HS-5 (cell line): ENCODE measurements at regions not wholly inside any gene's neighbourhood (a gene's known extent, or its start where the extent isn't known, plus 50 kb on each side); places are given as distances from the start of the nearest gene placed in this dataset.
"Not testable (repeated sequence)": the region's sequence is repeated elsewhere in the genome, so short reads cannot be mapped to it uniquely, and the experiment has no call there.

ENCODE experiments used
- DNase-seq: peaks from one replicate; pipeline ENCODE4 v3.0.0-alpha.2; 2012; ENCODE audit warnings: low read depth

DNA sequence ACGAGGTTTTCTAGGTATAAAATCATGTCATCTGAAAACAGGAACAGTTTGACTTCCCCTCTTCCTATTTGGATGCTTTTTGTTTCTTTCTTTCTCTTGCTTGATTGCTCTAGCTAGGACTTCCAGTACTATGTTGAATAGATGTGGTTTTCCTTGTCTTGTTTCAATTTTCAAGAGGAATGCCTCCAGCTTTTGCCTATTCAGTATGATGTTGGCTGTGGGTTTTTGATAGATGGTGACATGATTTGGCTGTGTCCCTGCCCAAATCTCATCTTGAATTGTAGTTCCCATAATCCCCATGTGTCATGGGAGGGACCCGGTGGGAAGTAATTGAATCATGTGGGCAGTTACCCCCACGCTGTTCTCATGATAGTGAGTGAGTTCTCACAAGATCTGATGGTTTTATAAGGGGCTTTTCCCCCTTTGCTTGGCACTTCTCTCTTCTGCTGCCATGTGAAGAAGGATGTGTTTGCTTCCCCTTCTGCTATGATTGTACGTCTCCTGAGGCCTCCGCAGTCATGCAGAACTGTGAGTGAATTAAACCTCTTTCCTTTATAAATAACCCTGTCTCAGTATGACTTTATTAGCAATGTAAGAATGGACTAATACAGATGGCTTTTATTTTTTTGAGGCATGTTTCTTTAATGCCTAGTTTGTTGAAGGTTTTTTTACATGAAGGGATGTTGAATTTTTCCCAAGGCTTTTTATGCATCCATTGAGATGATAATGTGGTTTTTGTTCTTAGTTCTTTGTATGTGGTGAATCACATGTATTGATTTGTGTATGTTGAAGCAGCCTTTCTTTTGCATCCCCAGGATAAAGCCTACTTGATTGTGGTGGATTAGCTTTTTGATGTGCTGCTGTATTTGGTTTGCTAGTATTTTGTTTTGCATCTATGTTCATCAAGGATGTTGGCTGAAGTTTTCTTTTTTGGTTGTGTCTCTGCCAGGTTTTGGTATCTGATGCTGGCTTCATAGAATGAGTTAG, 239.1 kb downstream of the THBS2 start:
- no peak for DNase-seq

- DNase-seq = no peak
Observed at GRCh38 chr6:169009628-169010027, 244.0 kb downstream of the THBS2 start.

DNA sequence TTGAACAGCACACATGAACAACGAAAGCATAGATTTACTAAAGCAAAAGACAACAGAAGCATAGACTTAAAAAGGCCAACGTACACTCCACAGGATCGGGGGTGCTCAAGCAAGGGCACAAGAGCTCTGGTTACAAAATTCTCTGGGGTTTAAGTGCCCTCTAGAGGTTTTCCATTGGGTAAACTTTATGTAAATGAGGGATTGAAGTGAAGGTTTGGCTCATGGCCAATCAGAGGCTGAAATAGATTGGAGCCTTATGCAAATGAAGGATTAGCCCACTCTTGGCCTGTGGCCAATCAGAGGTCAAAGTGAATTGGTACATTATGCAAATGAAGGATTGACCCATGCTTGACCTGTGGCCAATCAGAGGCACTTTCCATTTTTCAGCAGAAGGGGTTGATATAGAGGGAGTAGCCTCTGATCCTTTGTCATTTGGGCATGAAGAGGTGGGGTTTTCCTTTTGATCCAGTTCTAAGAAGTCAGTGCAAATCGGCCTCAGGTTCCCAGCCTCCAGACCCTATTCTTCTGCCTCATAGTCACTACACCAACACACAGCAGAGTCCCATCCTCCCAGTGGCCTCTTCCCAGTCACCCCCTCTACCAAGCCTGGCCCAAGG, 244.9 kb downstream of the THBS2 start:
- no peak for DNase-seq

DNA sequence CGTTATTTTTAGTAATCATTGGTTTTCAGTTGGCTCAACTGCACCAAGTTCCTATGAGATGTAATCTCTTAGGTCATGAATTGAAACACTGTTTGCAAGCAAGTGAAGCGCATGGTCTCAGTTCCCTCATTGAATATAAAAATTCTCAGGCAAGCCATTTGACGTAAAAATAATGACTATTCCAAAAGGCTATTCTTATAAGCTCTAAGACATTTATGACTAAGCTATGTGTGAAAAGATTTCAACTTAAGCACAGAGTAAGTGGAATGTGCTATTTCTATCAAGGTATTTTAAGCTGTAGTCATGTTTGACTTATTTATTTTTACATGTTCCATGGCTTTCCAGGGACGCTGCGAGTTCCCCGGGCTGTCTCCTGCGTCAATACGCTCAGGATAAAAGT, 248.5 kb downstream of the THBS2 start:
- DNase-seq = no peak

DNA sequence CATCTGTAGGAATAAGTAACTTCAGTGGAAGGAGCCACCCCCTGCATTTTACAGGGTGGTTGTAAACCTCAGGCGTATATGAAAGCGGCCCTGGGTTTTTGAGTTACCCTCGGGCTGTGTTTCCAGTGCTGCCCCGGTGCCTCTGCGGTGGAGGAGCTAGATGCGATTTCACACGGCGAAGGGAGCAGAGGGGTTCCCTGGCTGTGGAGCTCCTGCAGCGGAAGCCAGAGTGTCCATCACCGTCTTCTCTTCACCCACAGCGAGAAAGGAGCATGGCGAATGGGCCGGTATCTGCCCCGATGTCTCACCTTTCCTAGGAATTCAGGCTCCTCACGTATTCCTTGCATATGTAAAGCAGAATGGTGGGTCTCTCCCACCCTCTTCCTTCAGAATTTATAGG, 253.6 kb downstream of the THBS2 start:
- no peak for DNase-seq

DNA sequence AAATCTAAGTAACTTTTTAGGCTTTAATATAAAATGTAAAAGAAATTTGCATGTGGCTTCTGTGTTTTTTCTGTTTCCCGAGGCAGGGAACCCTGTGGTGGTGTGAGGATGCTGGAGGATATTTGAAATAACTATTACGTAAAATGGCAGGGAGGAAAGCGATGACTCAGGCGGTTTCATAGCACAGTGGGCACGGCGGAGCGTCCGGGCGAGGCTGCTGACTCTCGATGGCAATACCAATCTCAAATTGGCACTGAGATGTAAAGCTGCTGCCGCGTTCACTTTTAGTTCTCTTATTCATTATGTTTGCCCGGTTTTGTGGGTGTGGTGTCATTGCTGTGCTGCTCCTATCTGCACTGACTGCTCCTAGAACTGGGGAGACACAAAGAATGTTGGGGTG, 254.3 kb downstream of the THBS2 start:
- DNase-seq = no peak

GRCh38 chr6:168996356-168996625, 257.4 kb downstream of the THBS2 start:
- DNase-seq = no peak

GRCh38 chr6:168995526-168996355, 257.9 kb downstream of the THBS2 start:
- no peak for DNase-seq

DNA sequence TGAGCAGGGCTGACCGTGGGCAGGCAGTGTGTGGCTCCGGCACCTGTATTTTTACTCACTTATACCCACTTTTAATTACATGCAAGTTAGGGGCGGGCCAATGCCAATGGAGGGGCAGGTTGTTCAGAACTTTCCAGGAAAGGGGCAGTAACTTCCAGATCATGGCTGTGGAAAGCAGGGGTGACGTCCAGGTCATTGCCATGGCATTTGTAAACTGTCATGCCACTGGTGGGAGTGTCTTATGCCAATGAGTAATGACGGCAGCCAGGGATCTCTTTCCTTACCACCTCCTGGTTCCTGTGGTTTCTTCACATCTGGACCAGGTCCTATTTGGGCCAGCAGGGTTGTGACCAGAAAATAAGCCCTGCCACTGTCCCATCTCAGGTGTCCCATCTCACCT, 258.7 kb downstream of the THBS2 start:
- no peak for DNase-seq

DNA sequence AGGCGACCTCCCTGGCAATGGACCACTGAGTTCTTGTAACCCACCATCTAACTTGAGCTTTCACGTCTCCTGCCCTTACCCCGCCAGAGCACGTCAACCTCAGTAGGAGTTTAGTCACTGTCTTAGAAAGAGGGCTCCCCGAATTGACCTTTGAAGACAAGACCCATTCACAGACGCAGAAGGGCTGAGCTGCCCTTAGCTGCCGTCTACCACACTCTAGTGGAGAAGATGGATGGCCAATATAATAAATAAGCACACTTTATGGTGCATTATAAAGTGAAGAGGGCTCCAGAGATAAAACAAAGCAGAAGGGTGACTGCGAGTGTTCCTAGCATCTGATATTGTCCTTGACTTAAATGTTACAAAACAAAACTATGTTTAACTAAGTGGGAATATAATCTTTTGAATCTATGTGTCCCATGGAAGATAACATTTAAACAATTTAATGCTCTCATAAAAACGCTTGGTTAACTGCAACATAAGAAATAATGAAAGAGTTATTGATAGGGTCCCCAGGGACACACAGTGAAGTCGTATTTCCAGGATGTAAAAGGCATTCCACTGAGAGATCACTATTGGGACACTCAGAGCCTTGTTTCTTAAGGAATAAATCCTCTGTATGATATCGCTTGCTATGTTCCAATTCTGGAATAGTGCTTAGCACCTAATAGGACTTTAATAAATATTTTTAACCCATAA, 261.1 kb downstream of the THBS2 start:
- DNase-seq = no peak

- not testable (repeated sequence) for DNase-seq
Observed at GRCh38 chr6:168991695-168992094, 262.0 kb downstream of the THBS2 start.

DNA sequence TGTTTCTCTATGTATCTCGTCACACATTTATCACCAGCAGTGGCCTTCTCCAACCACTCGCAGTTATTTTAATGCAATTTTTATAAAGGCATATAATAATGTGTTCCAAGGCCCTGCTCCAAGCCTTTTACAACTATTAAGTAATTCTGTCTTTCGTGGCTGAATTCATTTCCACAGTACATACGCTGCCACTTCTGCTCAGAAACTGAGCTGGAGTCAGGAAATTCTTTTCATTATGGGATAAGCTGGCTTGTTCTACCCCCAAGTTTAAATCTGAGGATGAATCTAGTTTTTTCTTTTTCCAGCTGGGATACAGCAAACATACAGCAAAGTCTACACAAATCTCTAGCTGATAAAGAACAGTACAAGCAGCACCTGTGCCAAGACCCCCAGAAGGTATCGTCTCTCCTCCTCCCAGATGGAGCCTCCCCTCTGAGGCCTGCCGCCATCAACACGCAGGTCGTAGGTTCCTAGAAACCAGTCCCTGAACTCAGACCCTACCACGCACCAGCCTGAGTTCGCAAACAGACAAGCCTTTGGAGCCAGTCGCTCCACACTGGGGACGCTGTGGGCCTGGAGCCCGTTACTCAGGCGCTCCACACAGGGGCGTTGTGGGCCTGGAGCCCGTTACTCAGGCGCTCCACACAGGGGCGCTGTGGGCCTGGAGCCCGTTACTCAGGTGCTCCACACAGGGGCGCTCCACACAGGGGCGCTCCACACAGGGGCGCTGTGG, 263.5 kb downstream of the THBS2 start:
- DNase-seq = no peak

- no peak for DNase-seq
Observed at GRCh38 chr6:168989421-168989820, 264.2 kb downstream of the THBS2 start.

- DNase-seq = no peak
Observed at GRCh38 chr6:168988801-168989200, 264.8 kb downstream of the THBS2 start.

- no peak for DNase-seq
Observed at GRCh38 chr6:168988280-168988679, 265.4 kb downstream of the THBS2 start.

DNA sequence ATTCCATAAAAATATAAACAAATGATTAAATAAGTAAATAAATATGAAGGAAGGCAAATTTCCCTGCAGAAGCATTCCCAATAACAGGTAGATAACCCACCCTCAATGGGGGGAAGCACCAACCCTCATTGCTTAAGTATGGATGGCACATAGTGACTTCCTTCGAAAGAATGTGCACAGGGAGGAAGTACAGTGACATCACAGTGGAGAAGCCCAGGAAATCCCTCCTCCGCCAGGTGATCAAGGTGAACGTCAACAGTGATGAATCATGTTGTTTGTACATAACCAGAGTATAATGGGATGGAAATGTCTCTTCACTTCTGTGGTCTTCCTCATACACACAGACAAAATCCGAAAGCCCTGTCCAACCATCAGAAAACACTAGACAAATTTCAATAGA, 267.9 kb downstream of the THBS2 start:
- DNase-seq = no peak

- DNase-seq = no peak
Observed at GRCh38 chr6:168983925-168984324, 269.7 kb downstream of the THBS2 start.

DNA sequence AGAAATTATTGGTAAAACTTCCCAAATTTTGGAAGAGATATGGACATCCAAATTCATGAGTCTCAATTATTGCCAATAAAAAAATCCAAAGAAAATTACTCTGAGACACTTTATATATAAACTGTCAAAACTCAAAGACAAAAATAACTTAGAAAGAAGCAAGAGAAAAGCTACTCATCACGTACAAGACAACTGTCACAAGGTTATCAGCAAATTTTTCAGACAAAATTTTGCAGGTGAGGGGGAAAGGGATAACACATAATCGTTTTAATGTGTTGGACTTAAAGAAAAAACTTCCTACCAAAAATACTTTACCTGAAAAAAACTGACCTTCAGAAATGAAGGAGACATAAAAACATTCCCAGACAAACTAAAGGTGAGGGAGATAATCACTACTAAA, 272.5 kb downstream of the THBS2 start:
- no peak for DNase-seq

DNA sequence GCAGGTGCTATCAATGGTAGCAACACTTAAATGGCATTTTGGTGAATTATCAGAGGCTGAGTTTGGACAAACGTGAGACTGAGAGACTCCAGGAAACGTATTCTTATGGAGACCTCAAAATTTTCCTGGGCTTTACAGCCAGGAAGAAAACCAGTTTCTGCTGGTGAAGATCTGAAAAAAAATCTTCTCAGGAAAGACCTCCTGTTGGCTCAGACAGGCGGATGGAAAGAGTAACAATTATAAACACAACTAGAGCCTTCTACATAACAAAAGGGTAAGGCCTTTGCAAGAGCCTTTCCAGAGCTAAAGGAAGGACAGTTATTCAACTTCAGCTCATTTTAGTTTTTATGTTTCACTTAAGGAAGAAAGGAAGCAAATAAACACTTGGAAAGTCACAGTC, 274.4 kb downstream of the THBS2 start:
- DNase-seq = no peak

DNA sequence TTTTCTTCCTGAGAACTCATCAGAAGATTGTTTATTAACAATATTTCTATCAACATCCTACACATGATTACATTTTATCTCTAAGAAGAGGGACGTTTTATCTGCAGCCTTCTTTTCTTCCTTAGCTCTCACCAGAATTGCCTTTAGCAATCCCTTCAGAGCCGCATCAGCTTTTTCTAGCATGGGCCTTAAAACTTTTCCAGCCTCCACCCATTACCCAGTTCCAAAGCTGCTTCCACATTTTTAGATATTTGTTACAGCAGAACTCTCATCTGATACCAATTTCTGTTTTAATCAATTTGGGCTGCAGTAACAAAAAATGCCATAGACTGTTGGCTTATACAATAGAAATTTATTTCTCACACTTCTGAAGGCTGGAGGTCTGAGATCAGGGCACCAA, 281.5 kb downstream of the THBS2 start:
- no peak for DNase-seq

DNA sequence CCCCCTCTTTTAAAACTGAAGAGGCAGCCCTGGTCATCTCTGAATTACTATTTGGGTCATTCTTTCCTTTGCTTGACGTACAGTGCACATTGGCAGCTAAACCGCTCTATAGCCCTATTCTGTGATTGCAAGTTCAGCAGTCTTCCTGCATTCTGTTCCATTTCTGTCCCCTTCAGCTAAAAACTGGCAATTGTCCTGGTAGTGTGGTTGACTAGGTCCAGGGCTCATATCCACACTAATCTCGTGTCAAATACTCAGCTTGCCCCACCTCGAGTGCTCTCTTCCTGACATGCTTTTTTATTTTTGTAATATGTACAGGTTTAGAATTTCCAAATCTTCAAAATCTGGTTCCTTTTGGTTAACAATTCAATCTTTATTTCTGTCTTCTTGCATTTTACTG, 282.1 kb downstream of the THBS2 start:
- no peak for DNase-seq

GRCh38 chr6:168968801-168969200, 284.8 kb downstream of the THBS2 start:
- no peak for DNase-seq
